ENCODE measurements at regions not wholly inside any gene's neighbourhood (a gene's known extent, or its start where the extent isn't known, plus 50 kb on each side); places are given as distances from the start of the nearest gene placed in this dataset.

DNA sequence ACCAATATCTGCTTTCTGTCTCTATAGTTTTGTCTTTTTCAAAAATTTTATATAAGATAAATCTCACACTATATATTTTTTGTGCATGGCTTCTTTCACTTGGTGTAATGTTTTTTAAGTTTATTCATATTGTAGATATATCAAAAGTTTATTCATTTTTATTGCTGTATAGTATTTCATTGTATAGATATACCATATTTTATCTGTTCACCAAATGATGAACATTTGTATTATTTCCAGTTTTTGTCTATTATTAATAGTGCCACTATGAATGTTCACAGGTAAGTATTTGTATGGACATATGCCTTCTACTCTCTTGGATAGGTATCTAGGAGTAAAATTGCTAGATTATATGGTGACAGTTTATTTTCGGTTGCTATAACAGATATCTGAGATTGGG is 289.5 kb upstream of the CITED2 start:
- no peak for DNase-seq
- Mint-ChIP-seq H3K4me1 (no peaks in the 10 kb centered on the region), H3K27me3 (no peaks in the 10 kb centered on the region)

DNA sequence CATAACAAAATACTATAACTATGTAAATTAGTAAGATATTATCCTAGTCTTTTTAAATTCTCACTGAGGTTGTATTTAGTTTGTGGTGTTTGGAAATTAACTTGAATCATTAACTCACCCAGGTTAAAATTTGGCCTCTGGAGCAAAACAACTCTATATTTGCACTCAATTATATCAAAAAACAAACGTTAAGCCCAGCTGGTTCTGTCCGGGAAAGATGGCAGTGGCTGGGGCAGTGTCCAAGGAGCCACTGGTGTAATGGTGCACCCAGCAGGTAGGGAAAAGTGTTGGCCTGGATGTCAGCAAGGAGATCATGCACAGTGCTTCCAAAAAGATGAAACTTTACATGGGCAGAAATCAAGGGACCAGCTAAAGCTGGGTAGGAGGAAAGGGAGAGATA is 285.3 kb upstream of the CITED2 start:
- no peak overlapping the region for H3K27ac Mint-ChIP-seq
- TF ChIP-seq, protein P1, sequence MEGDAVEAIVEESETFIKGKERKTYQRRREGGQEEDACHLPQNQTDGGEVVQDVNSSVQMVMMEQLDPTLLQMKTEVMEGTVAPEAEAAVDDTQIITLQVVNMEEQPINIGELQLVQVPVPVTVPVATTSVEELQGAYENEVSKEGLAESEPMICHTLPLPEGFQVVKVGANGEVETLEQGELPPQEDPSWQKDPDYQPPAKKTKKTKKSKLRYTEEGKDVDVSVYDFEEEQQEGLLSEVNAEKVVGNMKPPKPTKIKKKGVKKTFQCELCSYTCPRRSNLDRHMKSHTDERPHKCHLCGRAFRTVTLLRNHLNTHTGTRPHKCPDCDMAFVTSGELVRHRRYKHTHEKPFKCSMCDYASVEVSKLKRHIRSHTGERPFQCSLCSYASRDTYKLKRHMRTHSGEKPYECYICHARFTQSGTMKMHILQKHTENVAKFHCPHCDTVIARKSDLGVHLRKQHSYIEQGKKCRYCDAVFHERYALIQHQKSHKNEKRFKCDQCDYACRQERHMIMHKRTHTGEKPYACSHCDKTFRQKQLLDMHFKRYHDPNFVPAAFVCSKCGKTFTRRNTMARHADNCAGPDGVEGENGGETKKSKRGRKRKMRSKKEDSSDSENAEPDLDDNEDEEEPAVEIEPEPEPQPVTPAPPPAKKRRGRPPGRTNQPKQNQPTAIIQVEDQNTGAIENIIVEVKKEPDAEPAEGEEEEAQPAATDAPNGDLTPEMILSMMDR (IDR thresholded peaks at IDR 0.05): no peak
- DNase-seq: no peak
- H3K4me3 Mint-ChIP-seq: no peak overlapping the region
- ChIA-PET CTCF (no interaction called here), POLR2A (no interaction called here)
- no peaks in the 10 kb centered on the region for H3K27me3 Mint-ChIP-seq
- ATAC-seq (ENCODE audit: low read depth): no peak
- H3K9me3 Mint-ChIP-seq: peaks cover 5% of the 10 kb centered on the region
- H3K4me1 Mint-ChIP-seq: no peaks in the 10 kb centered on the region
- H3K36me3 Mint-ChIP-seq (ENCODE audit: low read depth): no peaks in the 10 kb centered on the region
- intact Hi-C loops (cut with micrococcal nuclease): no loop called here

More for the DNA sequence above, 289.5 kb upstream of the CITED2 start:
- intact Hi-C loops (cut with micrococcal nuclease): no loop called here
- peaks cover 8% of the 10 kb centered on the region for H3K9me3 Mint-ChIP-seq
- ChIA-PET CTCF (no interaction called here), POLR2A (no interaction called here)
- TF ChIP-seq, protein P1 (IDR thresholded peaks at IDR 0.05): no peak
- ATAC-seq (ENCODE audit: low read depth): no peak
- no peak overlapping the region for H3K4me3 Mint-ChIP-seq
- H3K27ac Mint-ChIP-seq: no peak overlapping the region
- peaks cover 2% of the 10 kb centered on the region for H3K36me3 Mint-ChIP-seq (ENCODE audit: low read depth)

DNA sequence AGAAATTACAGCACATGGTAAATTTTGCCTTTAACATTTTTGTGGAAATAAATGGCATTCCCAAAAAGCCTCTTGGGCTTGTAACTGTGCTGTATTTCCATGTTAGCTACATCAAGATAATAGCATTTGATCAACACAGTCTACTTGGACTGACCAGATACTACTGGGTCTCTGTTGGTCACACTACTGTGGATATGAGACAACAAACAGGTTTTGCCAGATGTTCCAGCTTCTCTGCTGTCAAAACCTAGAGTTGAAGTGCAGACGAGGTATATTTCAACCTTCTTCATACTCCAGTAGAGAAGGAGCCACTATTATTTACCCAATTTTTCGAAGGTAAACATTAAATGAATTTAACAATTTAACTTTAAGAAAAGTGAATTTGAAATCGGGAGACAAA is 284.7 kb upstream of the CITED2 start:
- no peaks in the 10 kb centered on the region for H3K27me3 Mint-ChIP-seq
- POLR2A ChIA-PET: no interaction called here
- H3K9me3 Mint-ChIP-seq: peaks cover 4% of the 10 kb centered on the region
- intact Hi-C loops (cut with micrococcal nuclease): no loop called here
- no peaks in the 10 kb centered on the region for H3K4me1 Mint-ChIP-seq
- TF ChIP-seq, protein P1 (IDR thresholded peaks at IDR 0.05): no peak
- no peaks in the 10 kb centered on the region for H3K36me3 Mint-ChIP-seq (ENCODE audit: low read depth)
- no peak for ATAC-seq (ENCODE audit: low read depth)
- DNase-seq: no peak
- CTCF ChIA-PET: no interaction called here
- no peak overlapping the region for H3K27ac Mint-ChIP-seq
- no peak overlapping the region for H3K4me3 Mint-ChIP-seq

DNA sequence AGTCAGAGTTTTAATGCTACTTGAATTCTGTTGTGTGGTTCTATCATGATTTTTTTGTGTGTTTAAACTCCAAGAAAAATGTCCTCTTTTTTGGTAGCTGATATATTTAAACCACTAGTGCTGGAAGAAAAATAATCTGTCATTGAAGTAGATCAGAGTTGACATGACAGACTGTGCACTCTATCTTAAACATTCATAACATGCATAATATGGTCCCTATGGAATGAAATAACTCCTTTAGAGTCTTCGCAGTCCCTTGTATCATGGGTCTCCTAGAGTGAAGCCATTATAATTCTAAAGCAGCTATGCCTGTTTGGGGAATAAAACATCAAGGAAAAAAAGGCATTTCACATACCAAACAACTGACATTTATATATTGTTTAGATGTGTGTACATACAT is 282.7 kb upstream of the CITED2 start:
- H3K36me3 Mint-ChIP-seq (ENCODE audit: low read depth): no peaks in the 10 kb centered on the region
- intact Hi-C loops (cut with micrococcal nuclease): no loop called here
- ATAC-seq (ENCODE audit: low read depth): no peak
- no peaks in the 10 kb centered on the region for H3K4me1 Mint-ChIP-seq
- H3K27me3 Mint-ChIP-seq: no peaks in the 10 kb centered on the region
- no peak for DNase-seq
- POLR2A ChIA-PET: no interaction called here
- no peak overlapping the region for H3K27ac Mint-ChIP-seq
- TF ChIP-seq, protein P1 (IDR thresholded peaks at IDR 0.05): no peak
- no peaks in the 10 kb centered on the region for H3K9me3 Mint-ChIP-seq
- H3K4me3 Mint-ChIP-seq: no peak overlapping the region
- CTCF ChIA-PET: no interaction called here

DNA sequence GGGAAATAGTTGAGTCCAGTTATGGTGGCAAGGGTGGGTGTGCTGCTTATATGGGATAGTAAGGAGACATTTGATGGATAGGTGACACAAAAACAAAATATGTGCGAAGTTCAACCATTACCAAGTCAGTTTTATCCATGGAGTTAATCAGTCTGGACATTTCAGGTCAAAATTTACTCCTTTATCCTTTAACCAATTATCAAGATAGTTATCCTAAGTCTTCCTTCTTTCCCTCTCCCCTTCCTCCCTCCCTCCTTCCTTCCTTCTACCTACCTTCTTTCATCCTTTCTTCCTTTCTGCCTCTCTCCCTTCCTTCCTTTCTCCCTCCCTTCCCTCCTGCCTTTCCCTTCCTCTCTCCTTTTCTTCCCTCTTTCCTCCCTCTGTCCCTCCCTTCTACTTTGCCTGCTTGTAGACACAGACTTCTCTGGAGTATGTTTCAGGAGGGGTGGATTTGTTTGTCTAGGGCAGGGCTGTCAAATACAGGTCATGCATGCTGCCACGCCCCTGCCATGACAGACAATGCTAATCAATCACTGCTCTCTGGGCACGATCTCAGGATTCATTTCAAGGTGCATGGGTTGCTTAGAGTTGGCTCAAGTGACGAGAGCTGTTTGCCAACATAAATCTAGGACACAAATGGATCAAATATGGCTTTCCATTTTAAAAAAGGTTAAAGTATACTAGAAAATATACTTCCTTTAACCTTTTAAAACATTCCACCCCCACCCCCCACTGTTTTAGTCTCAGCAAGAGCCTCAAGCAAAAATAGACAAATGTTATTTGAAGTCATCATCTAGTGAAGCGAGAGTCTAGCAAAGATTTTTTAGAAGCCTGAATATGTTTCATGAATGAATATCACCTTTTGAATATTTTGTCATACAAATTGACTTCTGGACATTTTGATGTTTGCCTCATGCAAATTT is 281.6 kb upstream of the CITED2 start:
- POLR2A ChIA-PET: no interaction called here
- H3K4me1 Mint-ChIP-seq: no peaks in the 10 kb centered on the region
- DNase-seq (no peak), ATAC-seq (ENCODE audit: low read depth) (no peak)
- no peak overlapping the region for H3K4me3 Mint-ChIP-seq
- no peaks in the 10 kb centered on the region for H3K36me3 Mint-ChIP-seq (ENCODE audit: low read depth)
- H3K27ac Mint-ChIP-seq: no peak overlapping the region
- no peaks in the 10 kb centered on the region for H3K27me3 Mint-ChIP-seq
- no peaks in the 10 kb centered on the region for H3K9me3 Mint-ChIP-seq
- CTCF ChIA-PET: no interaction called here
- TF ChIP-seq, protein P1 (IDR thresholded peaks at IDR 0.05): no peak
- intact Hi-C loops (cut with micrococcal nuclease): no loop called here
